B cell (primary cell): ENCODE measurements at regions not wholly inside any gene's neighbourhood (a gene's known extent, or its start where the extent isn't known, plus 50 kb on each side); places are given as distances from the start of the nearest gene placed in this dataset.

Experiments
- ATAC-seq: fragments of 200-7000 bp; cut with Tn5 transposase; one replicate; pipeline ENCODE4 v1.10.0; 2021; ENCODE audit warnings: low read depth, mild to moderate bottlenecking, moderate number of reproducible peaks, moderate library complexity
- CTCF ChIA-PET: fragments of 350-600 bp; sonication (Branson Sonifier 250); formaldehyde crosslinking; loops from one replicate; lab custom pipeline; 2021; ENCODE audit warnings: antibody characterized with exemption, inconsistent platforms; lab: Charles Lee
- POLR2A ChIA-PET: fragments of 350-600 bp; sonication (Branson Sonifier 250); formaldehyde crosslinking; loops from one replicate; lab custom pipeline; 2021; ENCODE audit warnings: antibody characterized with exemption; lab: Charles Lee
- DNase-seq: peaks from one replicate; pipeline ENCODE4 v3.0.0; 2013
- H2AFZ ChIP-seq: 2 replicates; pipeline ENCODE4 v1.6.1; 2012; ENCODE audit warnings: mild to moderate bottlenecking, low read depth, low read length; ENCODE audit not compliant: insufficient read depth, poor library complexity, severe bottlenecking
- H3K27ac ChIP-seq, 2 donors: 1 replicate in 1 of 2; 2 replicates in 1 of 2; pipeline ENCODE4 v1.5.1; 2012 to 2013; ENCODE audit warnings: low read length in 2 of 2, mild to moderate bottlenecking in 2 of 2, moderate library complexity in 1 of 2
- H3K27me3 ChIP-seq, 4 experiments: fragments of 200-600 bp in 1 of 4; sonication (generic) in 1 of 4; replicated peaks in 1 of 4; 1 replicate in 2 of 4; 2 replicates in 2 of 4; pipeline versions ENCODE4 v1.6.1 to v1.7.0; 2013 to 2016; ENCODE audit warnings: low read length in 3 of 4, mild to moderate bottlenecking in 2 of 4, mixed read lengths in 1 of 4, moderate library complexity in 1 of 4; ENCODE audit not compliant: insufficient read depth in 4 of 4, control insufficient read depth in 3 of 4; ENCODE audit errors: control extremely low read depth in 1 of 4
- H3K36me3 ChIP-seq, 2 experiments: replicated peaks in 1 of 2; 1 replicate in 1 of 2; 2 replicates in 1 of 2; pipeline versions ENCODE4 v1.6.1 to v1.7.1; 2013; ENCODE audit warnings: low read length in 1 of 2; ENCODE audit not compliant: insufficient read depth in 2 of 2, control insufficient read depth in 1 of 2; ENCODE audit errors: control extremely low read depth in 1 of 2, extremely low read depth in 1 of 2
- H3K4me1 ChIP-seq, 2 donors: fragments of 200-600 bp in 1 of 2; sonication (generic) in 1 of 2; 1 replicate in 1 of 2; 2 replicates in 1 of 2; pipeline versions ENCODE4 v1.5.1 to v1.6.1; 2013 to 2017; ENCODE audit warnings: low read length in 2 of 2; ENCODE audit not compliant: control insufficient read depth in 2 of 2, insufficient read depth in 2 of 2
- H3K4me2 ChIP-seq: replicated peaks from 2 replicates; pipeline ENCODE3; 2012; ENCODE audit warnings: mild to moderate bottlenecking, low read depth, low read length; ENCODE audit not compliant: poor library complexity, severe bottlenecking
- H3K4me3 ChIP-seq, 5 experiments: fragments of 200-600 bp in 1 of 5; sonication (generic) in 1 of 5; 1 replicate in 3 of 5; 2 replicates in 2 of 5; pipeline versions ENCODE4 v1.5.1 to v1.7.0; 2011 to 2016; ENCODE audit warnings: low read length in 4 of 5, mild to moderate bottlenecking in 4 of 5, low read depth in 2 of 5, control low read depth in 1 of 5, moderate library complexity in 1 of 5; ENCODE audit not compliant: insufficient read depth in 1 of 5; ENCODE audit errors: control extremely low read depth in 1 of 5, extremely low read depth in 1 of 5
- H3K79me2 ChIP-seq: fragments of 200-600 bp; sonication (generic); one replicate; pipeline ENCODE4 v1.6.0; 2016; ENCODE audit warnings: low read length; ENCODE audit not compliant: control insufficient read depth, insufficient read depth
- H3K9ac ChIP-seq: fragments of 200-600 bp; sonication (generic); 2 replicates; pipeline ENCODE4 v1.6.1; 2017; ENCODE audit warnings: mild to moderate bottlenecking, low read length, moderate library complexity
- H3K9me3 ChIP-seq, 3 donors: one replicate each; pipeline versions ENCODE4 v1.6.1 to v1.7.1; 2013; ENCODE audit warnings: low read length in 2 of 3; ENCODE audit not compliant: control insufficient read depth in 2 of 3, insufficient read depth in 1 of 3; ENCODE audit errors: control extremely low read depth in 1 of 3
- H4K20me1 ChIP-seq: 2 replicates; pipeline ENCODE4 v1.6.0; 2012; ENCODE audit warnings: mild to moderate bottlenecking, low read length; ENCODE audit not compliant: insufficient read depth, control insufficient read depth, poor library complexity, severe bottlenecking
- H3K27ac Mint-ChIP-seq: one replicate; pipeline ENCODE4 v1.8.0; 2021; ENCODE audit warnings: mixed read lengths
- H3K27me3 Mint-ChIP-seq: one replicate; pipeline ENCODE4 v1.8.0; 2021; ENCODE audit warnings: mixed read lengths
- H3K4me1 Mint-ChIP-seq: one replicate; pipeline ENCODE4 v1.8.0; 2021; ENCODE audit warnings: mixed read lengths
- H3K4me3 Mint-ChIP-seq: one replicate; pipeline ENCODE4 v1.8.0; 2021; ENCODE audit warnings: mixed read lengths
- H3K9me3 Mint-ChIP-seq: one replicate; pipeline ENCODE4 v1.8.0; 2022; ENCODE audit warnings: mixed read lengths; ENCODE audit not compliant: insufficient read depth
- EZH2 ChIP-seq: IDR thresholded peaks from 2 replicates; pipeline ENCODE4 v1.6.1; 2012; ENCODE audit warnings: borderline replicate concordance, low read depth, mild to moderate bottlenecking, moderate library complexity, low read length; ENCODE audit not compliant: insufficient read depth, poor library complexity, severe bottlenecking
- WGBS: methylation state at CpG from one replicate; pipeline ENCODE4 v1.1.5; 2013; ENCODE audit warnings: missing lambda C conversion rate; ENCODE audit not compliant: insufficient coverage; 5-methylcytosine and 5-hydroxymethylcytosine counted together
- intact Hi-C: fragments of 100-400 bp; cut with micrococcal nuclease; formaldehyde crosslinking; loops from one replicate; pipeline ENCODE4 v1.10.0; 2022
- TF ChIP-seq, protein P1 (sequence below): fragments of 200-600 bp; IDR thresholded peaks from one replicate; pipeline ENCODE4 v1.8.0; 2022; ENCODE audit warnings: antibody characterized with exemption, mild to moderate bottlenecking

DNA sequence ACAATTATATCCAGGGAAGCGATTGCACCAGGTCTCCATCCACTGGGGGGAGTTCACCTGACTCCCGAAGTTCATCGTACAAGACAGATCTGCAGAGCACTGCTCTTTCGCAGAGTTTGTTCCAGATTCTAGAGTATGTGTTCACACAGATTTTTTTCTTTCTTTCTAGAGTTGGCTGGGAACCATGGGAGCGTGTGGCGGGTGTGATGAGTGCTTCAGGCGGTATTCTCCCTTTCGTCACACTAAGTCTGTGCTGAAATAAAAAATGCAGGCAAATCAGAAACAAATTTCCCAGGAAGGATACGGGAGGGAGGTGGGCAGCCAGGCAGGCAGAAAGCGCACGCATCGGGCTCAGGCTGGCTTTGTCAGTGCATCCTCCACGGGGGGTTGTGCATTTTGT, 129.8 kb upstream of the SOX11 start:
- H2AFZ ChIP-seq = no peak overlapping the region
- Mint-ChIP-seq H3K4me3 (no peak overlapping the region), H3K27ac (no peak overlapping the region), H3K27me3 (no peaks in the 10 kb centered on the region), H3K9me3 (peaks cover 3% of the 10 kb centered on the region), H3K4me1 (no peaks in the 10 kb centered on the region)
- H3K4me3 ChIP-seq = no peak overlapping the region
- no peak overlapping the region for H3K27ac ChIP-seq
- TF ChIP-seq, protein P1, sequence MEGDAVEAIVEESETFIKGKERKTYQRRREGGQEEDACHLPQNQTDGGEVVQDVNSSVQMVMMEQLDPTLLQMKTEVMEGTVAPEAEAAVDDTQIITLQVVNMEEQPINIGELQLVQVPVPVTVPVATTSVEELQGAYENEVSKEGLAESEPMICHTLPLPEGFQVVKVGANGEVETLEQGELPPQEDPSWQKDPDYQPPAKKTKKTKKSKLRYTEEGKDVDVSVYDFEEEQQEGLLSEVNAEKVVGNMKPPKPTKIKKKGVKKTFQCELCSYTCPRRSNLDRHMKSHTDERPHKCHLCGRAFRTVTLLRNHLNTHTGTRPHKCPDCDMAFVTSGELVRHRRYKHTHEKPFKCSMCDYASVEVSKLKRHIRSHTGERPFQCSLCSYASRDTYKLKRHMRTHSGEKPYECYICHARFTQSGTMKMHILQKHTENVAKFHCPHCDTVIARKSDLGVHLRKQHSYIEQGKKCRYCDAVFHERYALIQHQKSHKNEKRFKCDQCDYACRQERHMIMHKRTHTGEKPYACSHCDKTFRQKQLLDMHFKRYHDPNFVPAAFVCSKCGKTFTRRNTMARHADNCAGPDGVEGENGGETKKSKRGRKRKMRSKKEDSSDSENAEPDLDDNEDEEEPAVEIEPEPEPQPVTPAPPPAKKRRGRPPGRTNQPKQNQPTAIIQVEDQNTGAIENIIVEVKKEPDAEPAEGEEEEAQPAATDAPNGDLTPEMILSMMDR = no peak
- no peak for TF ChIP-seq EZH2
- H3K9me3 ChIP-seq = peaks cover 0 to 19% (median 0%) of the 10 kb centered on the region in 3 donors
- no peaks in the 10 kb centered on the region for H3K27me3 ChIP-seq
- H3K9ac ChIP-seq = no peak overlapping the region
- H3K4me1 ChIP-seq = no peaks in the 10 kb centered on the region
- no peaks in the 10 kb centered on the region for H4K20me1 ChIP-seq
- WGBS = 87% methylated on average over 12 of the region's 13 CpGs
- ChIA-PET POLR2A (no interaction called here), CTCF (no interaction called here)
- ATAC-seq = no peak
- H3K4me2 ChIP-seq = no peak overlapping the region
- H3K79me2 ChIP-seq = no peaks in the 10 kb centered on the region
- no peaks in the 10 kb centered on the region for H3K36me3 ChIP-seq
- DNase-seq = no peak
- intact Hi-C loops = no loop called here

DNA sequence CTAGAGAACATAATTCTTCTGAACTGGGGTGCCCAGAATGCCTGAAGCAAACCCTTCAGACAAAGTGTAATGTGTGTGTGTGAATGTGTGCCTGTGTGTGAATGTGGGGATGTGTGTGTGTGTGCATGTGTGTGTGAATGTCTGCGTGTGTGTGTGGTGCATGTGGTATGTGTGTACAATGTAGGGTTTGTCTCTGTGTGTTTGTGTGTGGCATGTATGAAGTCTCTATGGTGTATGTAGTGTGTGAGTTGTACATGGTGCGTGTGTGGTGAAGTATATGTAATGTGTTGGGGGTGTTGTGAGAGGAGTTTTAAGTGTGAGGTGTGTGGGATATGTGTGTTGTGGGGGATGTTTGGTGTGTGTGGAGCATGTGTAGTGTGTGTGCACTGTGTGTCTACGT, 129.3 kb upstream of the SOX11 start:
- POLR2A ChIA-PET = no interaction called here
- no peaks in the 10 kb centered on the region for H3K27me3 Mint-ChIP-seq
- 94% methylated on average over 3 of the region's 3 CpGs for WGBS

More for the DNA sequence above, 129.3 kb upstream of the SOX11 start:
- H2AFZ ChIP-seq = no peak overlapping the region
- ATAC-seq (no peak), DNase-seq (no peak)
- H3K9ac ChIP-seq = no peak overlapping the region
- no peaks in the 10 kb centered on the region for H3K79me2 ChIP-seq
- H3K4me3 ChIP-seq = no peak overlapping the region
- H3K4me1 ChIP-seq = no peaks in the 10 kb centered on the region
- TF ChIP-seq, protein P1 = no peak
- TF ChIP-seq EZH2 = no peak
- H3K27ac ChIP-seq = no peak overlapping the region
- intact Hi-C loops = no loop called here
- H3K4me1 Mint-ChIP-seq = no peaks in the 10 kb centered on the region
- peaks cover 3% of the 10 kb centered on the region for H3K9me3 Mint-ChIP-seq
- H3K4me3 Mint-ChIP-seq = no peak overlapping the region
- no peak overlapping the region for H3K27ac Mint-ChIP-seq
- H3K4me2 ChIP-seq = no peak overlapping the region
- H4K20me1 ChIP-seq = no peaks in the 10 kb centered on the region
- no peaks in the 10 kb centered on the region for H3K36me3 ChIP-seq
- peaks cover 0 to 19% (median 0%) of the 10 kb centered on the region in 3 donors for H3K9me3 ChIP-seq
- no peaks in the 10 kb centered on the region for H3K27me3 ChIP-seq
- CTCF ChIA-PET = no interaction called here
